Loucy (cell line): ENCODE measurements at regions not wholly inside any gene's neighbourhood (a gene's known extent, or its start where the extent isn't known, plus 50 kb on each side); places are given as distances from the start of the nearest gene placed in this dataset.

ENCODE experiments used
- H2AFZ ChIP-seq: fragments of 200-600 bp; sonication (generic); 2 replicates; pipeline ENCODE4 v1.6.0; 2016; ENCODE audit warnings: antibody characterized with exemption, mild to moderate bottlenecking, low read length, moderate library complexity
- H3F3A ChIP-seq: fragments of 200-600 bp; 2 replicates; pipeline ENCODE4 v1.6.0; 2016; ENCODE audit warnings: antibody characterized with exemption, low read depth, mild to moderate bottlenecking
- H3K27me3 ChIP-seq: fragments of 200-600 bp; sonication (generic); 2 replicates; pipeline ENCODE4 v1.6.1; 2014; ENCODE audit warnings: low read length, mild to moderate bottlenecking; ENCODE audit not compliant: insufficient read depth, poor library complexity, severe bottlenecking
- H3K36me3 ChIP-seq: fragments of 200-600 bp; sonication (generic); 2 replicates; pipeline ENCODE4 v1.6.1; 2016; ENCODE audit warnings: low read length; ENCODE audit not compliant: insufficient read depth
- H3K4me1 ChIP-seq: fragments of 200-600 bp; sonication (generic); 2 replicates; pipeline ENCODE4 v1.5.1; 2014; ENCODE audit warnings: low read length, mild to moderate bottlenecking; ENCODE audit not compliant: insufficient read depth, poor library complexity, severe bottlenecking
- H3K4me2 ChIP-seq: fragments of 200-600 bp; sonication (generic); 2 replicates; pipeline ENCODE4 v1.6.0; 2014; ENCODE audit warnings: antibody characterized with exemption, low read length, low read depth, mild to moderate bottlenecking; ENCODE audit not compliant: poor library complexity, severe bottlenecking
- H3K4me3 ChIP-seq: fragments of 200-600 bp; sonication (generic); 2 replicates; pipeline ENCODE4 v1.5.1; 2014; ENCODE audit warnings: low read length, mild to moderate bottlenecking, mixed read lengths; ENCODE audit not compliant: poor library complexity, severe bottlenecking
- H3K79me2 ChIP-seq: fragments of 200-600 bp; sonication (generic); 2 replicates; pipeline ENCODE4 v1.6.1; 2014; ENCODE audit warnings: low read length; ENCODE audit not compliant: insufficient read depth
- H3K9ac ChIP-seq: fragments of 200-600 bp; sonication (generic); 2 replicates; pipeline ENCODE4 v1.6.0; 2014; ENCODE audit warnings: mild to moderate bottlenecking, low read depth, low read length, moderate library complexity; ENCODE audit not compliant: poor library complexity, severe bottlenecking
- H3K9me2 ChIP-seq: fragments of 200-600 bp; sonication (generic); replicated peaks from 2 replicates; pipeline ENCODE4 v1.6.1; 2016; ENCODE audit warnings: low read depth, low read length, mixed read lengths
- H3K9me3 ChIP-seq: fragments of 200-600 bp; sonication (generic); 2 replicates; pipeline ENCODE4 v1.6.1; 2014; ENCODE audit warnings: mild to moderate bottlenecking, antibody characterized with exemption, low read length, low read depth; ENCODE audit not compliant: insufficient read depth
- H4K20me1 ChIP-seq: fragments of 200-600 bp; sonication (generic); 2 replicates; pipeline ENCODE4 v1.6.0; 2014; ENCODE audit warnings: antibody characterized with exemption, low read length, mild to moderate bottlenecking; ENCODE audit not compliant: insufficient read depth, poor library complexity, severe bottlenecking
- CTCF ChIP-seq: fragments of 200-600 bp; sonication (generic); conservative IDR thresholded peaks from 2 replicates; pipeline ENCODE4 v1.5.1; 2014; ENCODE audit warnings: mild to moderate bottlenecking, antibody characterized with exemption, low read length
- EZH2phosphoT487 ChIP-seq: fragments of 200-600 bp; IDR thresholded peaks from 2 replicates; pipeline ENCODE4 v1.6.1; 2018; ENCODE audit warnings: antibody characterized with exemption, mild to moderate bottlenecking, moderate library complexity, borderline replicate concordance

DNA sequence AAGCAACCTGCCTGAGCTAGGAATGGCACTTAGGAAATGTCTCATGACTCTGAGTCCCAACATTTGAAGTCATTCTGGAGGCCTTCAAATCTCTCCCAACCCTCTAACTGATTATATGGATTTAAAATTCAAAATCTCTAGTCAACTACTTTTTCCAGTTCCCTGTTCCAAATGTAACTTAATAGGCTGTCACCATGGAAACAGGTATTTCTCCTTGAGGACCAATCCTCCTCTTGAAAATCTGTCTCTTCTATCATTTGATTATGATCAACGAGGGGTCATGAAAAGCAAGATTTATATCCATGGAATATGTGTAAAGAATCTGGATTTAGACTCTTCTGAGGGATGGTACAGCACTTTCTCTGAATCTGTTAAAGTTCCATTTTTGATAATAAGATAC is 127.3 kb upstream of the DTNBP1 start:
- Histone ChIP-seq H3K27me3 (no peaks in the 10 kb centered on the region), H2AFZ (no peak overlapping the region), H4K20me1 (no peaks in the 10 kb centered on the region), H3F3A (no peaks in the 10 kb centered on the region), H3K9me3 (no peaks in the 10 kb centered on the region), H3K9ac (no peak overlapping the region), H3K9me2 (no peaks in the 10 kb centered on the region), H3K4me3 (no peak overlapping the region), H3K36me3 (no peaks in the 10 kb centered on the region), H3K4me1 (no peaks in the 10 kb centered on the region), H3K4me2 (no peak overlapping the region), H3K79me2 (no peaks in the 10 kb centered on the region)
- TF ChIP-seq CTCF (no peak), EZH2phosphoT487 (no peak)

- TF ChIP-seq EZH2phosphoT487: no peak
- TF ChIP-seq CTCF: no peak
- Histone ChIP-seq H3K9ac (no peak overlapping the region), H4K20me1 (no peaks in the 10 kb centered on the region), H3K79me2 (no peaks in the 10 kb centered on the region), H3K4me3 (no peak overlapping the region), H3K4me2 (no peak overlapping the region), H3F3A (no peaks in the 10 kb centered on the region), H3K9me2 (no peaks in the 10 kb centered on the region), H3K36me3 (no peaks in the 10 kb centered on the region), H3K9me3 (no peaks in the 10 kb centered on the region), H2AFZ (no peak overlapping the region), H3K4me1 (no peaks in the 10 kb centered on the region), H3K27me3 (no peaks in the 10 kb centered on the region)
Measured at GRCh38 chr6:15786846-15787245, 124.0 kb upstream of the DTNBP1 start.

DNA sequence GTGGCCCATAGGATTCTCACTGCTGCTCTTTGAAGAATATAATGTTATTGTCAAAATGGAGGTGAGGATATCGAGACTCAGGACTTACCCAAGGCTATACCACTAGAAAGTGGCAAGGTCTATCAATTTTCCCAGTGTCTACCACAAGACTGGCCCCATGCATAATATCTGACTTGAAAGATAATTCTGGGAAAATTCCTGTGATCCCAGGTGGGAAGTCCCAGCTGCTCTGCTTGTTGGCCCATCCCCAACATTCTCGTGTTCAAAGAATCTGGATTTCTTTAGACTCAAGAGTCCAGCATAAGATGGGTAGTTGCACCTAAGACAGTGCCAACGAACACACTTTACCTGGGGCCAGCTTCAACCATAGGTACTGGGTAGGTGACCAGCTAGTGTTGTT is 120.7 kb upstream of the DTNBP1 start:
- no peaks in the 10 kb centered on the region for H3K27me3 ChIP-seq
- no peaks in the 10 kb centered on the region for H3K36me3 ChIP-seq
- TF ChIP-seq CTCF: no peak
- TF ChIP-seq EZH2phosphoT487: no peak
- no peak overlapping the region for H3K9ac ChIP-seq
- H3K9me2 ChIP-seq: no peaks in the 10 kb centered on the region
- no peaks in the 10 kb centered on the region for H3K4me1 ChIP-seq
- no peaks in the 10 kb centered on the region for H3K79me2 ChIP-seq
- no peaks in the 10 kb centered on the region for H4K20me1 ChIP-seq
- no peak overlapping the region for H3K4me2 ChIP-seq
- no peaks in the 10 kb centered on the region for H3K9me3 ChIP-seq
- no peaks in the 10 kb centered on the region for H3F3A ChIP-seq
- H2AFZ ChIP-seq: no peak overlapping the region
- H3K4me3 ChIP-seq: no peak overlapping the region
